CD4-positive, alpha-beta T cell treated with Interleukin-6 for 4 hours (primary cell): ENCODE measurements at regions not wholly inside any gene's neighbourhood (a gene's known extent, or its start where the extent isn't known, plus 50 kb on each side); places are given as distances from the start of the nearest gene placed in this dataset.
"Not testable (repeated sequence)": the region's sequence is repeated elsewhere in the genome, so short reads cannot be mapped to it uniquely, and the experiment has no call there.

Source experiments
- DNase-seq: peaks from one replicate; pipeline ENCODE4 v3.0.0-alpha.2; 2020; ENCODE audit warnings: mixed read lengths

GRCh38 chr3:6468589-6468988, 392.3 kb upstream of the GRM7 start:
- no peak for DNase-seq

- no peak for DNase-seq
These were observed 389.2 kb upstream of the GRM7 start for GRCh38 chr3:6471744-6472143.

GRCh38 chr3:6490487-6491327, 370.2 kb upstream of the GRM7 start:
- not testable (repeated sequence) for DNase-seq

GRCh38 chr3:6491768-6492167, 369.1 kb upstream of the GRM7 start:
- DNase-seq, result no peak

GRCh38 chr3:6492306-6492705, 368.6 kb upstream of the GRM7 start:
- DNase-seq, result no peak

GRCh38 chr3:6498944-6499343, 362.0 kb upstream of the GRM7 start:
- DNase-seq, result not testable (repeated sequence)

- no peak for DNase-seq
These were observed 356.6 kb upstream of the GRM7 start for GRCh38 chr3:6504347-6504746.

- DNase-seq, result no peak
These were observed 356.1 kb upstream of the GRM7 start for GRCh38 chr3:6504834-6505233.

GRCh38 chr3:6508410-6508759, 352.5 kb upstream of the GRM7 start:
- DNase-seq, result no peak

- DNase-seq, result no peak
These were observed 351.3 kb upstream of the GRM7 start for GRCh38 chr3:6509576-6509975.

- DNase-seq, result no peak
These were observed 350.2 kb upstream of the GRM7 start for GRCh38 chr3:6510713-6511112.

- no peak for DNase-seq
These were observed 348.6 kb upstream of the GRM7 start for GRCh38 chr3:6512172-6512800.

GRCh38 chr3:6516143-6516542, 344.8 kb upstream of the GRM7 start:
- DNase-seq, result no peak

- no peak for DNase-seq
These were observed 344.2 kb upstream of the GRM7 start for GRCh38 chr3:6516694-6517093.

GRCh38 chr3:6518709-6519345, 342.1 kb upstream of the GRM7 start:
- DNase-seq, result no peak

GRCh38 chr3:6521369-6522113, 339.4 kb upstream of the GRM7 start:
- DNase-seq, result no peak

- DNase-seq, result no peak
These were observed 338.7 kb upstream of the GRM7 start for GRCh38 chr3:6522191-6522590.

GRCh38 chr3:6523043-6523442, 337.9 kb upstream of the GRM7 start:
- no peak for DNase-seq

- no peak for DNase-seq
These were observed 336.4 kb upstream of the GRM7 start for GRCh38 chr3:6524479-6524878.

GRCh38 chr3:6526321-6526720, 334.6 kb upstream of the GRM7 start:
- DNase-seq, result no peak

- no peak for DNase-seq
These were observed 334.1 kb upstream of the GRM7 start for GRCh38 chr3:6526861-6527260.

- no peak for DNase-seq
These were observed 332.0 kb upstream of the GRM7 start for GRCh38 chr3:6528951-6529350.

- DNase-seq, result no peak
These were observed 329.8 kb upstream of the GRM7 start for GRCh38 chr3:6531153-6531552.
